Glutamatergic neuron (in vitro differentiated cells): ENCODE measurements at regions not wholly inside any gene's neighbourhood (a gene's known extent, or its start where the extent isn't known, plus 50 kb on each side); places are given as distances from the start of the nearest gene placed in this dataset.
"Not testable (repeated sequence)": the region's sequence is repeated elsewhere in the genome, so short reads cannot be mapped to it uniquely, and the experiment has no call there.

ENCODE experiments used
- DNase-seq: peaks from one replicate; pipeline ENCODE4 v3.0.0; 2022
- H3K27ac Mint-ChIP-seq: one replicate; pipeline ENCODE4 v1.8.0; 2020; ENCODE audit warnings: mild to moderate bottlenecking, mixed read lengths, inconsistent platforms; ENCODE audit not compliant: unreplicated experiment
- H3K27me3 Mint-ChIP-seq: one replicate; pipeline ENCODE4 v1.8.0; 2020; ENCODE audit warnings: mild to moderate bottlenecking, moderate library complexity, mixed read lengths, inconsistent platforms; ENCODE audit not compliant: unreplicated experiment
- H3K36me3 Mint-ChIP-seq: one replicate; pipeline ENCODE4 v1.8.0; 2020; ENCODE audit warnings: mild to moderate bottlenecking, mixed read lengths, inconsistent platforms; ENCODE audit not compliant: unreplicated experiment
- H3K4me1 Mint-ChIP-seq: one replicate; pipeline ENCODE4 v1.8.0; 2020; ENCODE audit warnings: mild to moderate bottlenecking, low read depth, mixed read lengths, inconsistent platforms; ENCODE audit not compliant: unreplicated experiment
- H3K4me3 Mint-ChIP-seq: one replicate; pipeline ENCODE4 v1.8.0; 2020; ENCODE audit warnings: mild to moderate bottlenecking, mixed read lengths, inconsistent platforms; ENCODE audit not compliant: unreplicated experiment
- H3K9me3 Mint-ChIP-seq: one replicate; pipeline ENCODE4 v1.8.0; 2020; ENCODE audit warnings: mild to moderate bottlenecking, moderate library complexity, mixed read lengths, inconsistent platforms; ENCODE audit not compliant: unreplicated experiment
- CTCF ChIP-seq: fragments of 200-600 bp; sonication (generic); IDR thresholded peaks from one replicate; pipeline ENCODE4 v1.5.0; 2021; ENCODE audit not compliant: partially characterized antibody, unreplicated experiment

- H3K36me3 Mint-ChIP-seq, result no peaks in the 10 kb centered on the region
- H3K4me1 Mint-ChIP-seq, result no peaks in the 10 kb centered on the region
- TF ChIP-seq CTCF, result no peak
- H3K27ac Mint-ChIP-seq, result no peak overlapping the region
- H3K27me3 Mint-ChIP-seq, result no peaks in the 10 kb centered on the region
- no peaks in the 10 kb centered on the region for H3K9me3 Mint-ChIP-seq
- no peak overlapping the region for H3K4me3 Mint-ChIP-seq
- DNase-seq, result no peak
Measured at GRCh38 chr7:84895563-84895962, 291.3 kb downstream of the SEMA3D start.

- not testable (repeated sequence) for H3K9me3 Mint-ChIP-seq, H3K27me3 Mint-ChIP-seq, H3K4me3 Mint-ChIP-seq, H3K36me3 Mint-ChIP-seq, DNase-seq, H3K4me1 Mint-ChIP-seq, H3K27ac Mint-ChIP-seq
Measured at GRCh38 chr7:84883570-84883969, 303.3 kb downstream of the SEMA3D start.

- not testable (repeated sequence) for H3K4me1 Mint-ChIP-seq
Measured at GRCh38 chr7:84880326-84880997, 306.4 kb downstream of the SEMA3D start.

GRCh38 chr7:84879570-84880325 lies 307.1 kb downstream of the SEMA3D start:
- Mint-ChIP-seq H3K9me3 (no peaks in the 10 kb centered on the region), H3K36me3 (no peaks in the 10 kb centered on the region), H3K27me3 (no peaks in the 10 kb centered on the region), H3K27ac (no peak overlapping the region), H3K4me1 (no peaks in the 10 kb centered on the region), H3K4me3 (no peak overlapping the region)
- TF ChIP-seq CTCF, result no peak
- DNase-seq, result no peak

More at GRCh38 chr7:84880326-84880997, 306.4 kb downstream of the SEMA3D start:
- H3K27ac Mint-ChIP-seq, H3K36me3 Mint-ChIP-seq, H3K9me3 Mint-ChIP-seq, H3K4me3 Mint-ChIP-seq, DNase-seq, H3K27me3 Mint-ChIP-seq: not testable (repeated sequence)

- Mint-ChIP-seq H3K27ac (no peak overlapping the region), H3K27me3 (no peaks in the 10 kb centered on the region), H3K4me3 (no peak overlapping the region), H3K9me3 (no peaks in the 10 kb centered on the region), H3K36me3 (no peaks in the 10 kb centered on the region), H3K4me1 (no peaks in the 10 kb centered on the region)
- no peak for DNase-seq
- no peak for TF ChIP-seq CTCF
Measured at GRCh38 chr7:84877943-84878570, 308.8 kb downstream of the SEMA3D start.
